HL-60 (cell line): ENCODE measurements at regions not wholly inside any gene's neighbourhood (a gene's known extent, or its start where the extent isn't known, plus 50 kb on each side); places are given as distances from the start of the nearest gene placed in this dataset.

Experiments
- DNase-seq, 2 experiments: peaks; one replicate each; pipeline ENCODE4 v3.0.0-alpha.2; 2010 to 2020; ENCODE audit warnings: low read depth in 1 of 2, low spot score in 1 of 2
- H3K27ac ChIP-seq: fragments of 250-450 bp; sonication (Bioruptor Pico); replicated peaks from 2 replicates; pipeline ENCODE4 v1.5.1; 2020; ENCODE audit warnings: mild to moderate bottlenecking, moderate library complexity
- H3K27me3 ChIP-seq: fragments of 250-450 bp; sonication (Bioruptor Pico); 2 replicates; pipeline ENCODE4 v1.5.1; 2021; ENCODE audit warnings: mild to moderate bottlenecking, moderate library complexity; ENCODE audit not compliant: insufficient read depth, poor library complexity, severe bottlenecking
- H3K4me3 ChIP-seq: replicated peaks from 2 replicates; pipeline ENCODE4 v1.5.1; 2011; ENCODE audit warnings: mild to moderate bottlenecking, control low read depth, low read length; ENCODE audit not compliant: insufficient read depth
- CTCF ChIP-seq: IDR thresholded peaks from one replicate; pipeline ENCODE4 v1.5.1; 2011; ENCODE audit warnings: low read length, control low read depth, inconsistent platforms; ENCODE audit not compliant: insufficient read depth
- GABPA ChIP-seq: IDR thresholded peaks from 2 replicates; pipeline ENCODE4 v1.6.1; 2012; ENCODE audit warnings: low read depth
- POLR2AphosphoS5 ChIP-seq: IDR thresholded peaks from 2 replicates; pipeline ENCODE4 v1.6.1; 2012; ENCODE audit warnings: low read depth
- REST ChIP-seq: IDR thresholded peaks from 2 replicates; pipeline ENCODE4 v1.6.1; 2012; ENCODE audit warnings: low read depth; ENCODE audit not compliant: insufficient replicate concordance
- SPI1 ChIP-seq: IDR thresholded peaks from 2 replicates; pipeline ENCODE4 v1.6.1; 2012; ENCODE audit warnings: low read depth, mild to moderate bottlenecking, borderline replicate concordance

- no peaks in the 10 kb centered on the region for H3K27me3 ChIP-seq
- DNase-seq: no peak
- TF ChIP-seq GABPA: no peak
- no peak for TF ChIP-seq SPI1
- no peak for TF ChIP-seq REST
- no peak for TF ChIP-seq CTCF
- no peak for TF ChIP-seq POLR2AphosphoS5
- H3K4me3 ChIP-seq: no peak overlapping the region
- no peak overlapping the region for H3K27ac ChIP-seq
Observed at GRCh38 chr4:110988722-110989121, 365.8 kb upstream of the PITX2 start.

- H3K27ac ChIP-seq: no peak overlapping the region
- DNase-seq: no peak
- no peak for TF ChIP-seq POLR2AphosphoS5
- TF ChIP-seq CTCF: no peak
- TF ChIP-seq REST: no peak
- no peak for TF ChIP-seq SPI1
- no peak for TF ChIP-seq GABPA
- no peaks in the 10 kb centered on the region for H3K27me3 ChIP-seq
- no peak overlapping the region for H3K4me3 ChIP-seq
Observed at GRCh38 chr4:110989125-110989524, 366.2 kb upstream of the PITX2 start.

GRCh38 chr4:110994781-110995180, 371.9 kb upstream of the PITX2 start:
- Histone ChIP-seq H3K27ac (no peak overlapping the region), H3K4me3 (no peak overlapping the region), H3K27me3 (no peaks in the 10 kb centered on the region)
- TF ChIP-seq POLR2AphosphoS5: no peak
- TF ChIP-seq SPI1: no peak
- no peak for TF ChIP-seq REST
- no peak for TF ChIP-seq CTCF
- no peak for TF ChIP-seq GABPA
- no peak for DNase-seq
